NB4 (cell line): ENCODE measurements at regions not wholly inside any gene's neighbourhood (a gene's known extent, or its start where the extent isn't known, plus 50 kb on each side); places are given as distances from the start of the nearest gene placed in this dataset.

Experiments used
- DNase-seq: peaks from one replicate; pipeline ENCODE4 v3.0.0; 2010; ENCODE audit warnings: low read depth
- H3K4me3 ChIP-seq: one replicate; pipeline ENCODE4 v1.5.1; 2011; ENCODE audit warnings: mild to moderate bottlenecking, low read depth, low read length, moderate library complexity
- CTCF ChIP-seq: IDR thresholded peaks from one replicate; pipeline ENCODE4 v1.5.1; 2012; ENCODE audit warnings: low read depth, low read length
- MYC ChIP-seq: IDR thresholded peaks from 2 replicates; pipeline ENCODE4 v1.6.1; 2011; ENCODE audit warnings: low read depth, low read length
- POLR2A ChIP-seq: IDR thresholded peaks from 2 replicates; pipeline ENCODE4 v1.6.1; 2011; ENCODE audit warnings: mild to moderate bottlenecking; ENCODE audit not compliant: insufficient read length; ENCODE audit errors: extremely low read depth
- TF ChIP-seq, protein P1 (sequence below): IDR thresholded peaks from 2 replicates; pipeline ENCODE4 v1.6.1; 2011; ENCODE audit warnings: low read depth, low read length

- TF ChIP-seq POLR2A: no peak
- TF ChIP-seq CTCF: no peak
- no peak for DNase-seq
- no peak overlapping the region for H3K4me3 ChIP-seq
These were observed 370.5 kb downstream of the ACTR3B start for GRCh38 chr7:153130052-153130451.

DNA sequence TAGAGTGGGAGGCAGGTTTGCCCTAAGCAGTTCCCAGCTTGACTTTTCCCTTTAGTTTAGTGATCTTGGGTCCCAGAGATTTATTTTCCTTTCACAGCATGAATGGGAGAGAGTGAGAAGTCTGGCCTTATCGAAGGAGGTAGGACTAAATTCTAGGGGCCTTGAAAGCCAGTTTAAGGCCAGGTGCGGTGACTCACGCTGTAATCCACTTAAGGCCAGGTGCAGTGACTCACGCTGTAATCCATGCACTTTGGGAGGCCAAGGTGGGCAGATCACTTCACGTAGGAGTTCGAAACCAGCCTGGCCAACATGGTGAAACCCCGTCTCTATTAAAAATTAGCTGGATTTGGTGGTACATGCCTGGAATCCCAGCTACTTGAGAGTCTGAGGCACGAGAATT is 392.2 kb downstream of the ACTR3B start:
- TF ChIP-seq, protein P1, sequence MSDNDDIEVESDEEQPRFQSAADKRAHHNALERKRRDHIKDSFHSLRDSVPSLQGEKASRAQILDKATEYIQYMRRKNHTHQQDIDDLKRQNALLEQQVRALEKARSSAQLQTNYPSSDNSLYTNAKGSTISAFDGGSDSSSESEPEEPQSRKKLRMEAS: no peak
- TF ChIP-seq MYC (no peak), POLR2A (no peak), CTCF (no peak)
- no peak for DNase-seq
- no peak overlapping the region for H3K4me3 ChIP-seq

GRCh38 chr7:153152801-153153422 is 393.4 kb downstream of the ACTR3B start:
- DNase-seq: no peak
- no peak overlapping the region for H3K4me3 ChIP-seq
- TF ChIP-seq CTCF (no peak), POLR2A (no peak), MYC (no peak)
- TF ChIP-seq, protein P1: no peak

- no peak for TF ChIP-seq MYC
- TF ChIP-seq POLR2A: no peak
- TF ChIP-seq, protein P1: no peak
- TF ChIP-seq CTCF: no peak
- DNase-seq: no peak
- no peak overlapping the region for H3K4me3 ChIP-seq
These were observed 398.6 kb downstream of the ACTR3B start for GRCh38 chr7:153158149-153158548.

DNA sequence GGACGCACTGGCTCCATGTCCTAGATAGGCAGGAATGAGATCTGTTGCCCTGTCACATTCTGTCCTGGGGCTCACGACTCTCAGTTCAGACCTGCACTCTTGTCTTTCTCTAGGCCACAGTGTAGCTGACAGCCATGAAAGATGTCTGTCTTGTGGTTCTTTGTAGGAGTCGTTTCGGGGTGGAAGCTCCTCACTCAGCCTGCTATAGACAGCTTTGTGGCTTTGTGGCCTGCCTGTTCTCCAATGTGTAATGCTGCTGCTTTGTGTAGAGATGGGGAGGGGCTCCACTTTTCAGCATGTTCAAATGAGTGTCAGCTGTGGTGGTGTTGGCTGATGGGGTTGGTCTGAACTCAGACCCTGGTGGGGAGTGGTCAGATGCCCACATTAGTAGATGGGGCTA is 410.7 kb downstream of the ACTR3B start:
- no peak overlapping the region for H3K4me3 ChIP-seq
- DNase-seq: no peak
- TF ChIP-seq MYC (no peak), POLR2A (no peak), CTCF (no peak)
- TF ChIP-seq, protein P1: no peak

DNA sequence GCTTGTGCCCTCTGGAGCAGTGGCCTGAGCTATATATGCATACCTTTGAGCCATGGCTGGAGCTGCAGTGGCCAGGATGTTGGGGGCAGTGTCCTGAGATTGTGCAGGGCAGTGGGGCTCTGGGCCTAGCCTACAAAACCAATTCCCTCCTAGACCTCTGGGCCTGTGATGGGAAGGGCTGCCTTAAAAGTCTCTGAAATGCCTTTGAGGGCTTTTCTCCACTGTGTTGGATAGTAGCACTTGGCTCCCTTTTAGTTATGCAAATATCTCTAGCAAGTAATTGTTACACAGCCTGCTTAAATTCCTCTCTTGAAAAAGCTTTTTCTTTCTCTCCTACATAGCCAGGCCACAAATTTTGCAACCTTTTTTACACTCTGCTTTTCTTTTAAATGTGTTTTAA is 426.4 kb downstream of the ACTR3B start:
- no peak overlapping the region for H3K4me3 ChIP-seq
- no peak for DNase-seq
- TF ChIP-seq, protein P1: no peak
